K562 (cell line): ENCODE measurements at regions not wholly inside any gene's neighbourhood (a gene's known extent, or its start where the extent isn't known, plus 50 kb on each side); places are given as distances from the start of the nearest gene placed in this dataset.

ENCODE experiments used
- ATAC-seq: fragments of 200-7000 bp; cut with Tn5 transposase; 3 replicates; pipeline ENCODE4 v1.9.1; 2020; ENCODE audit warnings: moderate library complexity
- BruUV-seq: library from RNA; stranded (reverse); fragments of 400-500 nt; replicated peaks from 2 replicates; lab custom pipeline; 2021; lab: Mats Ljungman, UMichigan
- CTCF ChIA-PET: fragments of 300-600 bp; formaldehyde crosslinking; extraction: SDS; loops from one replicate; lab custom pipeline; 2021; ENCODE audit warnings: low intra/inter-chr PET ratio; lab: Yijun Ruan, JAX
- POLR2A ChIA-PET: fragments of 300-600, 350-650 bp; sonication (Branson Sonifier 250); formaldehyde crosslinking; extraction: SDS; loops from one replicate; lab custom pipeline; 2021; ENCODE audit warnings: antibody characterized with exemption, inconsistent platforms; lab: Yijun Ruan, JAX
- DNase-seq, 4 experiments: peaks; one replicate each; pipeline versions ENCODE4 v3.0.0 to v3.0.0-alpha.2; 2011 to 2018; ENCODE audit warnings: low spot score in 3 of 4, mixed read lengths in 3 of 4; ENCODE audit errors: extremely low read depth in 1 of 4
- FAIRE-seq: peaks from 2 replicates; lab custom pipeline; 2011; peaks lifted over from hg19 to GRCh38; lab: Jason Lieb, UNC
- H2AFZ ChIP-seq: 2 replicates; pipeline ENCODE4 v1.6.0; 2011; ENCODE audit warnings: low read depth, low read length, control low read depth, inconsistent platforms
- H3K27ac ChIP-seq: fragments of 200-600 bp; 3 replicates; pipeline ENCODE4 v1.8.0; 2011; ENCODE audit warnings: low read depth, mild to moderate bottlenecking, control low read depth, inconsistent platforms, low read length, moderate library complexity, mixed read lengths; ENCODE audit errors: extremely low read depth
- H3K27me3 ChIP-seq, 2 experiments: fragments of 300-600 bp in 1 of 2; 2 replicates in 1 of 2; 3 replicates in 1 of 2; pipeline versions ENCODE4 v1.6.0 to v1.8.0; 2011; ENCODE audit warnings: inconsistent platforms in 2 of 2, low read length in 2 of 2, mild to moderate bottlenecking in 1 of 2, mixed read lengths in 1 of 2, moderate library complexity in 1 of 2; ENCODE audit not compliant: control insufficient read depth in 2 of 2, insufficient read depth in 2 of 2
- H3K36me3 ChIP-seq: fragments of 300-600 bp; 3 replicates; pipeline ENCODE4 v1.8.0; 2011; ENCODE audit warnings: mild to moderate bottlenecking, low read length, inconsistent platforms; ENCODE audit not compliant: control insufficient read depth, insufficient read depth
- H3K4me1 ChIP-seq, 2 experiments: fragments of 200-600 bp in 1 of 2; replicated peaks in 1 of 2; 2 replicates in 1 of 2; 3 replicates in 1 of 2; pipeline versions ENCODE4 v1.5.1 to v1.8.0; 2011; ENCODE audit warnings: inconsistent platforms in 2 of 2, low read length in 2 of 2, mild to moderate bottlenecking in 1 of 2, mixed read lengths in 1 of 2, moderate library complexity in 1 of 2; ENCODE audit not compliant: control insufficient read depth in 2 of 2, insufficient read depth in 2 of 2
- H3K4me2 ChIP-seq: 2 replicates; pipeline ENCODE4 v1.6.1; 2011; ENCODE audit warnings: low read length, control low read depth, inconsistent platforms, mixed read lengths; ENCODE audit not compliant: insufficient read depth
- H3K4me3 ChIP-seq: fragments of 200-600 bp; sonication (generic), shearing (Covaris generic); 2 replicates; pipeline ENCODE4 v1.5.1; 2016; ENCODE audit warnings: control low read depth, inconsistent platforms
- H3K79me2 ChIP-seq: fragments of 200-600 bp; 3 replicates; pipeline ENCODE4 v1.8.0; 2011; ENCODE audit warnings: low read length, inconsistent platforms; ENCODE audit not compliant: control insufficient read depth, insufficient read depth
- H3K9ac ChIP-seq, 2 experiments: 2 replicates each; pipeline versions ENCODE4 v1.6.0 to v1.6.1; 2011; ENCODE audit warnings: low read depth in 2 of 2, low read length in 2 of 2, control low read depth in 1 of 2, inconsistent platforms in 1 of 2, mild to moderate bottlenecking in 1 of 2, mixed read lengths in 1 of 2; ENCODE audit not compliant: insufficient read depth in 1 of 2
- H3K9me1 ChIP-seq: one replicate; pipeline ENCODE4 v1.6.0; 2011; ENCODE audit warnings: inconsistent platforms, mild to moderate bottlenecking, low read length, moderate library complexity; ENCODE audit not compliant: control insufficient read depth, insufficient read depth
- H3K9me3 ChIP-seq: replicated peaks from 2 replicates; pipeline ENCODE4 v1.5.1; 2011; ENCODE audit warnings: low read depth, low read length, inconsistent platforms; ENCODE audit not compliant: control insufficient read depth, insufficient read depth
- H4K20me1 ChIP-seq: replicated peaks from 2 replicates; pipeline ENCODE4 v1.6.1; 2011; ENCODE audit warnings: low read length, inconsistent platforms, mixed read lengths; ENCODE audit not compliant: control insufficient read depth, insufficient read depth
- E2F4 ChIP-seq: sonication (generic); formaldehyde crosslinking; IDR thresholded peaks from 2 replicates; pipeline ENCODE4 v1.8.0; 2022; ENCODE audit warnings: mild to moderate bottlenecking, low read depth, missing genetic modification reagents
- KAT8 ChIP-seq: fragments of 450-650 bp; IDR thresholded peaks from 2 replicates; pipeline ENCODE4 v1.6.1; 2016; ENCODE audit warnings: low read depth, mild to moderate bottlenecking
- MTF1 ChIP-seq: fragments of 250-450 bp; sonication (Bioruptor Pico); IDR thresholded peaks from 2 replicates; pipeline ENCODE4 v1.9.0; 2021; ENCODE audit warnings: moderate library complexity, mild to moderate bottlenecking, inconsistent platforms, borderline replicate concordance
- NCOA6 ChIP-seq: fragments of 450-650 bp; IDR thresholded peaks from 2 replicates; pipeline ENCODE4 v1.6.1; 2017; ENCODE audit warnings: mild to moderate bottlenecking
- PRMT5 ChIP-seq: sonication (generic); formaldehyde crosslinking; IDR thresholded peaks from 2 replicates; pipeline ENCODE4 v1.5.0; 2020; ENCODE audit warnings: missing genetic modification reagents
- RBFOX2 ChIP-seq: fragments of 200-400 bp; formaldehyde crosslinking; IDR thresholded peaks from 2 replicates; pipeline ENCODE4 v1.6.1; 2017; ENCODE audit warnings: low read depth, mild to moderate bottlenecking, low read length, moderate library complexity
- TRIM25 ChIP-seq: fragments of 450-650 bp; IDR thresholded peaks from 2 replicates; pipeline ENCODE4 v1.7.0; 2016; ENCODE audit warnings: borderline replicate concordance
- ZBTB8A ChIP-seq: fragments of 450-650 bp; IDR thresholded peaks from 2 replicates; pipeline ENCODE4 v1.6.1; 2018; ENCODE audit warnings: mild to moderate bottlenecking, moderate library complexity; ENCODE audit not compliant: partially characterized antibody
- ZNF217 ChIP-seq: sonication (generic); formaldehyde crosslinking; IDR thresholded peaks from 2 replicates; pipeline ENCODE4 v1.8.0; 2022; ENCODE audit warnings: mild to moderate bottlenecking, missing genetic modification reagents
- ZNF584 ChIP-seq: fragments of 200-800 bp; sonication (Bioruptor generic); IDR thresholded peaks from 2 replicates; pipeline ENCODE4 v1.6.1; 2016; ENCODE audit warnings: low read depth, mild to moderate bottlenecking, missing genetic modification characterization, missing compliant biosample characterization
- WGBS: fragments of 100-300 bp; shearing (Covaris generic); methylation state at CpG from one replicate; pipeline ENCODE4 v1.1.6; 2016; ENCODE audit warnings: low coverage, mixed read lengths; ENCODE audit not compliant: insufficient coverage; ENCODE audit errors: missing lambda C conversion rate; 5-methylcytosine and 5-hydroxymethylcytosine counted together
- in situ Hi-C: fragments of 300-500 bp; cut with MboI; formaldehyde crosslinking; loops from 4 replicates; pipeline ENCODE4 v1.15.0; 2018; ENCODE audit warnings: inconsistent platforms, mixed read lengths
- intact Hi-C: fragments of 100-400 bp; cut with micrococcal nuclease; formaldehyde crosslinking; loops from 2 replicates; pipeline ENCODE4 v1.14.2; 2022
- TF ChIP-seq, protein P1 (sequence below): fragments of 250-450 bp; sonication (Bioruptor Pico); IDR thresholded peaks from 2 replicates; pipeline ENCODE4 v1.4.0; 2020; ENCODE audit warnings: mild to moderate bottlenecking, moderate library complexity, borderline replicate concordance

DNA sequence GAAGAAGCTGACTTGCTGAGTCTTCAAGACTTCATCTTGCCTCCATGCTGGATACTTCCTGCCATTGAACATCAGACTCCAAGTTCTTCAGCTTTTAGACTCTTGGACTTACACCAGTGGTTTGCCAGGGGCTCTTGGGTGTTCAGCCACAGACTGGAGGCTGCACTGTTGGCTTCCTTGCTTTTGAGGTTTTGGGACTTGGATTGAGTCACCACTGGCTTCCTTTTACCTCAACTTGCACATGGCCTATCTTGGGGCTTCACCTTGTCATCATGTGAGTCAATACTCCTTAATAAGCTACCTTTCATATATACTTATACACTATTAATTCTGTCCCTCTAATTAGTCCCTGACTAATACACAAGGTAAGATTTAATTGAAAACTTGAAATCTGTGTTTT, 361.7 kb upstream of the SEMA3C start:
- POLR2A ChIA-PET: no interaction called here
- no peaks in the 10 kb centered on the region for H4K20me1 ChIP-seq
- CTCF ChIA-PET: no interaction called here
- H3K4me3 ChIP-seq: no peak overlapping the region
- H3K4me1 ChIP-seq: no peaks in the 10 kb centered on the region
- intact Hi-C loops (no loop called here), in situ Hi-C loops (no loop called here)
- H2AFZ ChIP-seq: no peak overlapping the region
- no peaks in the 10 kb centered on the region for H3K9me1 ChIP-seq
- no peak overlapping the region for H3K27ac ChIP-seq
- H3K36me3 ChIP-seq: no peaks in the 10 kb centered on the region
- H3K79me2 ChIP-seq: no peaks in the 10 kb centered on the region
- DNase-seq: no peak
- H3K4me2 ChIP-seq: no peak overlapping the region
- H3K9ac ChIP-seq: no peak overlapping the region
- BruUV-seq: no TSS peak
- H3K27me3 ChIP-seq: no peaks in the 10 kb centered on the region
- FAIRE-seq: no peak
- H3K9me3 ChIP-seq: no peaks in the 10 kb centered on the region; the same call in none of the 2 replicates
- ATAC-seq: no peak
- TF ChIP-seq RBFOX2: no peak
- no peak for TF ChIP-seq MTF1 (CRISPR knock-in tag)
- no peak for TF ChIP-seq PRMT5 (CRISPR knock-in tag)

- intact Hi-C loops (no loop called here), in situ Hi-C loops (no loop called here)
- H3K9ac ChIP-seq: no peak overlapping the region
- WGBS: 7% methylated on average over 2 of the region's 2 CpGs
- H3K4me2 ChIP-seq: no peak overlapping the region
- DNase-seq (no peak), ATAC-seq (no peak), FAIRE-seq (no peak)
- ChIA-PET POLR2A (no interaction called here), CTCF (no interaction called here)
- no peaks in the 10 kb centered on the region for H3K27me3 ChIP-seq
- no peaks in the 10 kb centered on the region for H3K79me2 ChIP-seq
- H3K9me3 ChIP-seq: no peaks in the 10 kb centered on the region; the same call in 1 of the 2 replicates
- no peaks in the 10 kb centered on the region for H3K9me1 ChIP-seq
- no peaks in the 10 kb centered on the region for H3K36me3 ChIP-seq
- BruUV-seq: no TSS peak
- H2AFZ ChIP-seq: no peak overlapping the region
- H3K27ac ChIP-seq: no peak overlapping the region
- no peaks in the 10 kb centered on the region for H3K4me1 ChIP-seq
- H4K20me1 ChIP-seq: no peaks in the 10 kb centered on the region
- H3K4me3 ChIP-seq: no peak overlapping the region
- no peak for TF ChIP-seq E2F4 (CRISPR knock-in tag)
- TF ChIP-seq, protein P1, sequence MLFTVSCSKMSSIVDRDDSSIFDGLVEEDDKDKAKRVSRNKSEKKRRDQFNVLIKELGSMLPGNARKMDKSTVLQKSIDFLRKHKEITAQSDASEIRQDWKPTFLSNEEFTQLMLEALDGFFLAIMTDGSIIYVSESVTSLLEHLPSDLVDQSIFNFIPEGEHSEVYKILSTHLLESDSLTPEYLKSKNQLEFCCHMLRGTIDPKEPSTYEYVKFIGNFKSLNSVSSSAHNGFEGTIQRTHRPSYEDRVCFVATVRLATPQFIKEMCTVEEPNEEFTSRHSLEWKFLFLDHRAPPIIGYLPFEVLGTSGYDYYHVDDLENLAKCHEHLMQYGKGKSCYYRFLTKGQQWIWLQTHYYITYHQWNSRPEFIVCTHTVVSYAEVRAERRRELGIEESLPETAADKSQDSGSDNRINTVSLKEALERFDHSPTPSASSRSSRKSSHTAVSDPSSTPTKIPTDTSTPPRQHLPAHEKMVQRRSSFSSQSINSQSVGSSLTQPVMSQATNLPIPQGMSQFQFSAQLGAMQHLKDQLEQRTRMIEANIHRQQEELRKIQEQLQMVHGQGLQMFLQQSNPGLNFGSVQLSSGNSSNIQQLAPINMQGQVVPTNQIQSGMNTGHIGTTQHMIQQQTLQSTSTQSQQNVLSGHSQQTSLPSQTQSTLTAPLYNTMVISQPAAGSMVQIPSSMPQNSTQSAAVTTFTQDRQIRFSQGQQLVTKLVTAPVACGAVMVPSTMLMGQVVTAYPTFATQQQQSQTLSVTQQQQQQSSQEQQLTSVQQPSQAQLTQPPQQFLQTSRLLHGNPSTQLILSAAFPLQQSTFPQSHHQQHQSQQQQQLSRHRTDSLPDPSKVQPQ (CRISPR knock-in tag): no peak
- TF ChIP-seq ZNF584 (CRISPR knock-in tag): no peak
- no peak for TF ChIP-seq ZNF217
- TF ChIP-seq KAT8: no peak
- TF ChIP-seq TRIM25: no peak
- TF ChIP-seq ZBTB8A: no peak
- no peak for TF ChIP-seq NCOA6
These were observed 358.8 kb upstream of the SEMA3C start for GRCh38 chr7:81277691-81278090.
